Esophagus squamous epithelium (tissue), 5 donors: ENCODE measurements at regions not wholly inside any gene's neighbourhood (a gene's known extent, or its start where the extent isn't known, plus 50 kb on each side); places are given as distances from the start of the nearest gene placed in this dataset.

Experiments used
- DNase-seq: peaks from one replicate; lab custom pipeline; 2025; lab: John Stamatoyannopoulos, UW
- H3K27ac ChIP-seq, 4 donors: fragments of 200-600 bp; sonication (generic); one replicate each; pipeline ENCODE4 v1.5.1; 2016 to 2019; ENCODE audit warnings: mild to moderate bottlenecking in 1 of 4
- H3K27me3 ChIP-seq, 4 donors: fragments of 200-600 bp; sonication (generic); 1 replicate in 3 of 4; 2 replicates in 1 of 4; pipeline versions ENCODE4 v1.5.1 to v1.6.0; 2017 to 2021; ENCODE audit warnings: antibody characterized with exemption in 1 of 4
- H3K36me3 ChIP-seq, 3 donors: fragments of 200-600 bp; sonication (generic); one replicate each; pipeline ENCODE4 v1.5.1; 2016 to 2019
- H3K4me1 ChIP-seq, 3 donors: fragments of 200-600 bp; sonication (generic); one replicate each; pipeline ENCODE4 v1.5.1; 2017 to 2019
- H3K4me3 ChIP-seq, 4 donors: fragments of 200-600 bp; sonication (generic); 1 replicate in 3 of 4; 2 replicates in 1 of 4; pipeline ENCODE4 v1.5.1; 2016 to 2019; ENCODE audit warnings: mild to moderate bottlenecking in 2 of 4, moderate library complexity in 1 of 4
- H3K9me3 ChIP-seq, 3 donors: fragments of 200-600 bp; sonication (generic); one replicate each; pipeline ENCODE4 v1.5.1; 2016 to 2019
- CTCF ChIP-seq, 6 experiments: fragments of 450-650 bp in 4 of 6; fragments of 200-600 bp in 2 of 6; sonication (generic) in 2 of 6; IDR thresholded peaks; one replicate each; pipeline ENCODE4 v1.5.1; 2016 to 2019; ENCODE audit warnings: antibody characterized with exemption in 6 of 6, mild to moderate bottlenecking in 4 of 6, moderate library complexity in 4 of 6
- POLR2A ChIP-seq, 4 donors: fragments of 450-650 bp; IDR thresholded peaks; one replicate each; pipeline ENCODE4 v1.6.1; 2017; ENCODE audit warnings: antibody characterized with exemption in 4 of 4, mild to moderate bottlenecking in 4 of 4, moderate library complexity in 3 of 4
- WGBS, 2 donors: methylation state at CpG; one replicate each; pipeline ENCODE4 v1.1.5; 2018; 5-methylcytosine and 5-hydroxymethylcytosine counted together
- intact Hi-C: fragments of 100-400 bp; cut with DNase I; formaldehyde crosslinking; loops from one replicate; pipeline ENCODE4 v1.15.0; 2022
- donor health status: DM: yes; HTN: yes; CAD: no.

GRCh38 chrX:122940199-122940598 is 243.9 kb upstream of the GRIA3 start:
- Histone ChIP-seq H3K36me3 (no peaks in the 10 kb centered on the region), H3K4me1 (no peaks in the 10 kb centered on the region), H3K4me3 (no peak overlapping the region), H3K9me3 (no peaks in the 10 kb centered on the region), H3K27ac (no peak overlapping the region), H3K27me3 (no peaks in the 10 kb centered on the region)
- DNase-seq = no peak
- no peak for TF ChIP-seq CTCF (IDR thresholded peaks at IDR 0.05)
- TF ChIP-seq POLR2A (IDR thresholded peaks at IDR 0.05) = no peak
- 44 to 100% methylated on average over 1 of the region's 1 CpG for WGBS, 2 donors
- intact Hi-C loops = no loop called here

DNA sequence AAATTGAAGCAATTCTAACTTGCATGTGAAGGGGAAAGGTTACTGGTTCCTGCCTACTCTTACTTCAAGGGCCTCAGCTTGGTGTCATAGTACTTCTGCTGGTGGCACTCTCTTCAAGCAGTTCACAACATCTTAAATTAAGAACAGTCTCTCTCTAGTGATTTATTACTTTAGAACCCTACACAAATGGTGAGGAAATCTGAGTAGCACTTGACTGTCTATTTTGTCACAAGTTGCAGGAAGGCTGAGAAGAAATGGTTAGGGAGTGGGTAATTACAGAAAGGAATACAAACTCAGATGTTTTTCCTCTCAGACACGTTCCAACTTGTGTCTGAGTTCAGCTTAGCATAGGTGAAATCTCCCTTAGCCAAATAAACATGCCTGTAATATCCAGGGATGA is 242.3 kb upstream of the GRIA3 start:
- intact Hi-C loops = no loop called here
- TF ChIP-seq POLR2A (IDR thresholded peaks at IDR 0.05) = no peak
- TF ChIP-seq CTCF (IDR thresholded peaks at IDR 0.05) = no peak
- H3K4me1 ChIP-seq = no peaks in the 10 kb centered on the region
- no peak overlapping the region for H3K4me3 ChIP-seq
- H3K27ac ChIP-seq = no peak overlapping the region
- DNase-seq = no peak
- no peaks in the 10 kb centered on the region for H3K27me3 ChIP-seq
- H3K36me3 ChIP-seq = no peaks in the 10 kb centered on the region
- no peaks in the 10 kb centered on the region for H3K9me3 ChIP-seq
- 0 to 14% methylated on average over 1 of the region's 1 CpG for WGBS, 2 donors

- DNase-seq = no peak
- H3K4me1 ChIP-seq = no peaks in the 10 kb centered on the region
- intact Hi-C loops = no loop called here
- no peak overlapping the region for H3K27ac ChIP-seq
- H3K4me3 ChIP-seq = no peak overlapping the region
- no peaks in the 10 kb centered on the region for H3K27me3 ChIP-seq
- H3K9me3 ChIP-seq = no peaks in the 10 kb centered on the region
- TF ChIP-seq CTCF (IDR thresholded peaks at IDR 0.05) = no peak
- TF ChIP-seq POLR2A (IDR thresholded peaks at IDR 0.05) = no peak
- H3K36me3 ChIP-seq = no peaks in the 10 kb centered on the region
- 68 to 85% methylated on average over 2 to 3 of the region's 3 CpGs for WGBS, 2 donors
Observed at GRCh38 chrX:122943918-122944317, 240.2 kb upstream of the GRIA3 start.

GRCh38 chrX:122945328-122945727 is 238.8 kb upstream of the GRIA3 start:
- H3K4me1 ChIP-seq = no peaks in the 10 kb centered on the region
- TF ChIP-seq CTCF (IDR thresholded peaks at IDR 0.05) (no peak), POLR2A (IDR thresholded peaks at IDR 0.05) (no peak)
- no peak for DNase-seq
- no peak overlapping the region for H3K4me3 ChIP-seq
- no peak overlapping the region for H3K27ac ChIP-seq
- no peaks in the 10 kb centered on the region for H3K9me3 ChIP-seq
- intact Hi-C loops = no loop called here
- WGBS, 2 donors = 72 to 97% methylated on average over 4 of the region's 4 CpGs
- H3K36me3 ChIP-seq = no peaks in the 10 kb centered on the region
- H3K27me3 ChIP-seq = no peaks in the 10 kb centered on the region

DNA sequence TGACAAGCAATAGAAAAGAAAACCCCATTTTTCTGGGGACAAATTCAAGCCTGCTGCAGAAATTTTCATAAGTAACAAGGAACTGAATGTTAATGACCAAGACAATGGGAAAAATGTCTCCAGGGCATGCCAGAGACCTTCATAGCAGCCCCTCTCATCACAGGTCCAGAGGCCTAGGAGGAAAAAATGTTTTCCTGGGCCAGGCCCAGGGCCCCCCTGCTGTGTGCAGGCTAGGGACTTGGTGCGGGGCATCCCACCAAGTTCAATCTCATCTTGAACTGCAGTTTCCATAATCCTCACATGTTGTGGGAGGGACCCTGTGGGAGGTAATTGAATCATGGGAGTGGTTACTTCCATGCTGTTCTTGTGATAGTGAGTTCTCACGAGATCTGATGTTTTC is 211.5 kb upstream of the GRIA3 start:
- H3K4me3 ChIP-seq = no peak overlapping the region
- no peak overlapping the region for H3K27ac ChIP-seq
- DNase-seq = no peak
- TF ChIP-seq POLR2A (IDR thresholded peaks at IDR 0.05) (no peak), CTCF (IDR thresholded peaks at IDR 0.05) (no peak)
- intact Hi-C loops = no loop called here
- H3K36me3 ChIP-seq = no peaks in the 10 kb centered on the region
- no peaks in the 10 kb centered on the region for H3K27me3 ChIP-seq
- 0 to 42% methylated on average over 1 to 2 of the region's 2 CpGs for WGBS, 2 donors
- H3K9me3 ChIP-seq = no peaks in the 10 kb centered on the region
- no peaks in the 10 kb centered on the region for H3K4me1 ChIP-seq
